SH-SY5Y (cell line): ENCODE measurements at regions not wholly inside any gene's neighbourhood (a gene's known extent, or its start where the extent isn't known, plus 50 kb on each side); places are given as distances from the start of the nearest gene placed in this dataset.

Experiments used
- GATA2 ChIP-seq: IDR thresholded peaks from 2 replicates; pipeline ENCODE4 v1.6.1; 2011; ENCODE audit warnings: mild to moderate bottlenecking, low read depth, low read length
- GATA3 ChIP-seq: IDR thresholded peaks from 2 replicates; pipeline ENCODE4 v1.6.1; 2011; ENCODE audit warnings: low read depth, mild to moderate bottlenecking, low read length, moderate library complexity

- no peak for TF ChIP-seq GATA2
- no peak for TF ChIP-seq GATA3
These were observed 243.0 kb upstream of the FZD8 start for GRCh38 chr10:35885076-35885475.

GRCh38 chr10:35884657-35885071 lies 242.6 kb upstream of the FZD8 start:
- TF ChIP-seq GATA2 (no peak), GATA3 (no peak)

- TF ChIP-seq GATA2 (no peak), GATA3 (no peak)
These were observed 240.5 kb upstream of the FZD8 start for GRCh38 chr10:35882422-35883150.

GRCh38 chr10:35881320-35881719 lies 239.2 kb upstream of the FZD8 start:
- TF ChIP-seq GATA2, result no peak
- no peak for TF ChIP-seq GATA3

GRCh38 chr10:35876248-35876647 lies 234.2 kb upstream of the FZD8 start:
- TF ChIP-seq GATA3 (no peak), GATA2 (no peak)

GRCh38 chr10:35875016-35875676 lies 233.1 kb upstream of the FZD8 start:
- TF ChIP-seq GATA3, result no peak
- no peak for TF ChIP-seq GATA2

GRCh38 chr10:35874311-35875015 lies 232.4 kb upstream of the FZD8 start:
- TF ChIP-seq GATA2 (no peak), GATA3 (no peak)

- TF ChIP-seq GATA2 (no peak), GATA3 (no peak)
These were observed 230.6 kb upstream of the FZD8 start for GRCh38 chr10:35872671-35873070.

GRCh38 chr10:35870665-35871310 lies 228.7 kb upstream of the FZD8 start:
- TF ChIP-seq GATA2 (no peak), GATA3 (no peak)

- TF ChIP-seq GATA2 (no peak), GATA3 (no peak)
These were observed 215.8 kb upstream of the FZD8 start for GRCh38 chr10:35857860-35858259.

- TF ChIP-seq GATA3 (no peak), GATA2 (no peak)
These were observed 213.3 kb upstream of the FZD8 start for GRCh38 chr10:35855155-35855947.

GRCh38 chr10:35854661-35855060 lies 212.6 kb upstream of the FZD8 start:
- TF ChIP-seq GATA3 (no peak), GATA2 (no peak)

GRCh38 chr10:35852721-35853120 lies 210.6 kb upstream of the FZD8 start:
- TF ChIP-seq GATA3 (no peak), GATA2 (no peak)
